GM12873 (cell line): ENCODE measurements at regions not wholly inside any gene's neighbourhood (a gene's known extent, or its start where the extent isn't known, plus 50 kb on each side); places are given as distances from the start of the nearest gene placed in this dataset.

Experiments used
- TF ChIP-seq, protein P1 (sequence below): IDR thresholded peaks from 2 replicates; pipeline ENCODE4 v1.5.1; 2012; ENCODE audit warnings: low read depth, mild to moderate bottlenecking, moderate library complexity, low read length, control low read depth; ENCODE audit not compliant: insufficient read depth; ENCODE audit errors: missing control alignments

DNA sequence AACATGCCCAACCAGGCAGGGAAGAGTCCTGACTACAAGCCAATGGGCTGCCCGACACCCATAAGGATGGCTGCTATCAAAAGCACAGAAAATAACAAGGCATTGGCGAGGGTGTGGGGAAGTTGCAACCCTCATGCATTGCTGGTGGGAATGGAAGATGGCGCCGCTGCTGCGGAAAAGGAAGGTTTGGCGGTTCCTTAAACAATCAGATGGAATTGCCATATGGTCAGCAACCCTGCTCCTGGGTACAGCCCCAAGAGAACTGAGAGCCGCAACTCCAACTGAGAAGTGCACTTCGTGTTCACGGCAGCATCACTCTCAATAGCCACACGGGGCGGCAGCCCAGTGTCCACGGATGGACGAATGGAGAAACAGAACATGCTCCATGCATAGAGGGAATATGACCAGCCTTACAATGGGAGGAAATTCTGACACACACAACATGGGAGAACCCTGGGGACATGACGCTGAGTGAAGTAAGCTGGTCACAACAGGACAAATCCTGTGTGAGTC lies 193.3 kb downstream of the RBFOX3 start:
- TF ChIP-seq, protein P1, sequence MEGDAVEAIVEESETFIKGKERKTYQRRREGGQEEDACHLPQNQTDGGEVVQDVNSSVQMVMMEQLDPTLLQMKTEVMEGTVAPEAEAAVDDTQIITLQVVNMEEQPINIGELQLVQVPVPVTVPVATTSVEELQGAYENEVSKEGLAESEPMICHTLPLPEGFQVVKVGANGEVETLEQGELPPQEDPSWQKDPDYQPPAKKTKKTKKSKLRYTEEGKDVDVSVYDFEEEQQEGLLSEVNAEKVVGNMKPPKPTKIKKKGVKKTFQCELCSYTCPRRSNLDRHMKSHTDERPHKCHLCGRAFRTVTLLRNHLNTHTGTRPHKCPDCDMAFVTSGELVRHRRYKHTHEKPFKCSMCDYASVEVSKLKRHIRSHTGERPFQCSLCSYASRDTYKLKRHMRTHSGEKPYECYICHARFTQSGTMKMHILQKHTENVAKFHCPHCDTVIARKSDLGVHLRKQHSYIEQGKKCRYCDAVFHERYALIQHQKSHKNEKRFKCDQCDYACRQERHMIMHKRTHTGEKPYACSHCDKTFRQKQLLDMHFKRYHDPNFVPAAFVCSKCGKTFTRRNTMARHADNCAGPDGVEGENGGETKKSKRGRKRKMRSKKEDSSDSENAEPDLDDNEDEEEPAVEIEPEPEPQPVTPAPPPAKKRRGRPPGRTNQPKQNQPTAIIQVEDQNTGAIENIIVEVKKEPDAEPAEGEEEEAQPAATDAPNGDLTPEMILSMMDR = no peak

DNA sequence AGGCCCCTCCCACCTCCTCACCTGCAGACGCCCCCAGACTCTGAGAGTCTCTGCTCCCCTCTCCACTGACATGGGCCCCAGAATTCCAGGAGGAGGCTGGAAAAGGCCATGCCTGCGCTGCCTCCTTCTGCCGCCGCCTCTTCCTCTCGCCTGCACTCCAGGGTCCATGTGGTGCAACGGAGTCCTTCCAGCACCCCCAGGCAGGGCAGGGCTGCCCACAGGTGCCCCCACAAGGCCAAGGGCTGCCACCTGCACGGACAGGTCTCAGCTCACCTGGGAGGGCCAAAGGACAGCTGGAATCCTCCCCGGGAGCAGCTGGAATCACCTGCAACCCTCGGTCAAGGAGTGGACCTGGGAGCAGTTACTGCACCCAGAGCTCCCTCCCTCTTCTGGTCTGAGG lies 194.9 kb downstream of the RBFOX3 start:
- TF ChIP-seq, protein P1 = no peak

DNA sequence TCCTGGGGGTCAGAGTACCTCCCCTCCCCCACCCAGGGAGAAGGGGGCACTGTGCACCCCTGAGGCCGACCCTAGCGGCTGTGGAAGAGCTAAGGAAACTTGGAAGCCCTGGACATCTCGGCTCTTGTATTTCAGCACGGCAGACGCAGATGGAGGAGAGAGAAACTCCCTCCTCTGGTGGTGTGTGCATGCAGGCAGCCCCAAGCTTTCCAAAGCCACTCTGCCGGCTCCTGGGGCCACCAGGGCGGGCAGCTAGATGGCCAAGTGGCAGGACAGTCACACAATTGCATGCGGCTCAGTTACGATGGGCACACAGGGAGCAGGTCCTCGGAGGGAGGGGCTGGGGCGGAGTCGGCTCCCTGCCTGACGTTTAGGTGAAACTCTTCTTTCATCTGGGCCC lies 195.5 kb downstream of the RBFOX3 start:
- TF ChIP-seq, protein P1 = no peak

DNA sequence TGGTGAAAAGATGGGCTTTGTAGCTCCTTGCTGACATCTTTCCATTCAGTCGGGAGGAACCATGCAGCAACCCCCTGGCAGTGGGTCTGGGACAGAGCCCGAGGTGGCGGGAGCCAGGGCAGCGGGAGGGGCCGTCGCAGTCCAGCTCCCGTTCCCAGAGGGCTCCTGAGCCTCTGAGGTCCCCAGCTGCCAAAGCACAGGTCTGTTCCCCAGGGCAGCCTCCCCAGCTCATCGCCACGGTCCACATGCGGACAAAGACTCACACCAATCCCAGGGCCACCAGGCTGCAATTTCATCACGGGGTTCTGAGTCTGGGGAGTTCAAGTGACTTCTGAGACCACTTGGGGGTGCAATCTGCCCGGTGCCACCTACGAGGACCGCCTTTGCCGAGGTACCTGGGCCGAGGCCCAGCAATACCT lies 196.0 kb downstream of the RBFOX3 start:
- TF ChIP-seq, protein P1 = no peak

DNA sequence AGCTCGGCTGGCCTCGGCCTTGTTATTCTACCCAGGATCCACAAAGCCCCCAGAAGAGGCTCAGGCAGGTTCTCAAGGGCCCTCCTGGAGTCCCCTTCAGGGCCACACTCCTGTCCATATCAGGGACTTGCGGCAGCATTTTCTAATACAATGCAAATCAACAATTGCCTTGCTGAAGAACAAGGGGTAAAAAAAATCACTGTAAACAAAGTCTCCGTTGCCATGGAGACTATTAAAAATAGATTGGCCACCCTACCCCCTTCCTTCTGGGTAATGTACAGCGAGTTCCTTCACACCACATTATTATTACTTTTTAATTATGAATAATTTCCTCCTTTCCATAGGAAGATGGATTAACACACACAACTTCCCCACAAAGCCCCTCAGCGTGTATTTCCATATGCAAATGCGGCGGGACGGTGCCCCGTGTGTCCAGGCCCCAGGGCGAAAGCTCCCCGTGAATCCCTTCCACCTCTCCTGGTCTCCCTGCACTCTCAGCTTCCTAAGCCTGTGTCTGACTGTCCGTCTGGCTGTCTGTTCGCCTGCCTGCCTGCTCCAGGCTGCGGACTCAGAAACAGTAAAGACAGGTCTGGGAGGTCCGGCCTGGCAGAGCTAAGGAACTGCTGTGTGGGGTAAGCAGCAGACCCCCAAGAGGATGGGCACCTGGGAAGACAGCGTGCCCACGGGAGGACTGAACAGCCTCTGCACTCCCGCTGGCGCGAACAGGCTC lies 196.6 kb downstream of the RBFOX3 start:
- TF ChIP-seq, protein P1 = no peak

DNA sequence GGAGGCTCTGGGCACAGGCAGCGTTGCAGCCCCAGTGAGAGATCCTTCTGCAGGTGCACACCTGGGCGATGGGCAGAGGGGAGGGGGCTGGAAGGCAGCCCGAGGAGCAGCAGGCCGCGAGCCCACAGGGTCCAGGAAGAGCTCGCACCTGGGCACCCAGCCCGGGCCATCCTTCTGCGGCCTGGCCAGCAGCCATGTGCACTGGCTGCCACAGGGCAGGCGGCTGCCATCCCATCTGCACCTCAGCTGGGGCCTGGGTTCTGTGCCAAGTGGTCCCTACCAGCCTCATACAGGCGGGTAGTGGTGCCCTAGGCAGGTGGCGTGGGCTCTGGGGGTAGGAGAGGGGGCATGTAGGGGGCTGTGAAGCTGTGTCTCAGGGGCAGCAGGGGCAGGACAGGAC lies 197.2 kb downstream of the RBFOX3 start:
- TF ChIP-seq, protein P1 = no peak

DNA sequence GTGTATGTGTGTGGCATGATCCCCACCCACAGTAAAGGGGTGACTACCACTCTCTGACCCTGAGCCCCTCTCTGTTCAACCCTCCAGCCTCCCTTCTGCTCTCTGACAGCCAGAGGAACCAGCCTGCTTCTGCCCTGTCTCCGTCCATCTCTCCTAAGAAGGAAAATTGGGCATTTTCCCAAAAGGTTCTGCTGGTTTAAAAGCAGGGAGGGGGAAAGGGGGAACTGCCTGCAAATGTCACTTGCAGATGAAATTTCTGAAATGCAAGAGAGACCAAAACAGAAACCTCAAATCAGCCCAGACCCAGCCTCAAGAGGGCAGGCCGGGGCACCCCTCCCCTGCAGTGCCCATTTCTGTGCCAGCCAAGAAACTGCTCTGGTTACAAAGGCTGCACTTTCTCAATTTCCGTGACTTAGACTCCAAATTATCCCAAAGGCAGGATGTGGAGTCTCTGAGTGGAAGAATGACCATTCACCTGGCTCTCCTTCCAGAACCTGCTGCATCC lies 197.9 kb downstream of the RBFOX3 start:
- TF ChIP-seq, protein P1 = no peak
